Liver (tissue), 8 donors: ENCODE measurements at regions not wholly inside any gene's neighbourhood (a gene's known extent, or its start where the extent isn't known, plus 50 kb on each side); places are given as distances from the start of the nearest gene placed in this dataset.

Experiments used
- DNase-seq: peaks from one replicate; pipeline ENCODE4 v3.0.0-alpha.2; 2017; ENCODE audit warnings: low spot score
- H3K27ac ChIP-seq, 2 donors: one replicate each; pipeline ENCODE4 v1.7.0; 2013; ENCODE audit warnings: inconsistent platforms in 2 of 2, low read length in 2 of 2, control low read depth in 1 of 2, low read depth in 1 of 2, mild to moderate bottlenecking in 1 of 2
- H3K27me3 ChIP-seq, 4 donors: one replicate each; pipeline versions ENCODE4 v1.6.1 to v1.7.0; 2013; ENCODE audit warnings: low read length in 3 of 4, inconsistent platforms in 1 of 4, mild to moderate bottlenecking in 1 of 4, moderate library complexity in 1 of 4; ENCODE audit not compliant: control insufficient read depth in 4 of 4, insufficient read depth in 4 of 4
- H3K36me3 ChIP-seq, 4 donors: one replicate each; pipeline versions ENCODE4 v1.6.1 to v1.7.0; 2013; ENCODE audit warnings: low read length in 3 of 4, mild to moderate bottlenecking in 3 of 4, low read depth in 1 of 4, moderate library complexity in 1 of 4; ENCODE audit not compliant: control insufficient read depth in 4 of 4, insufficient read depth in 3 of 4
- H3K4me1 ChIP-seq, 4 donors: one replicate each; pipeline versions ENCODE4 v1.6.1 to v1.7.0; 2013; ENCODE audit warnings: low read length in 3 of 4, mild to moderate bottlenecking in 3 of 4, moderate library complexity in 1 of 4; ENCODE audit not compliant: control insufficient read depth in 4 of 4, insufficient read depth in 4 of 4
- H3K4me3 ChIP-seq, 3 donors: one replicate each; pipeline versions ENCODE4 v1.6.1 to v1.7.0; 2013; ENCODE audit warnings: low read length in 3 of 3, control low read depth in 1 of 3, low read depth in 1 of 3, mild to moderate bottlenecking in 1 of 3
- H3K9ac ChIP-seq, 2 donors: one replicate each; pipeline ENCODE4 v1.7.0; 2013; ENCODE audit warnings: low read length in 2 of 2, mild to moderate bottlenecking in 2 of 2, moderate library complexity in 2 of 2, control low read depth in 1 of 2, low read depth in 1 of 2
- H3K9me3 ChIP-seq, 4 donors: one replicate each; pipeline versions ENCODE4 v1.6.1 to v1.7.0; 2013; ENCODE audit warnings: low read length in 3 of 4; ENCODE audit not compliant: control insufficient read depth in 4 of 4
- ATF3 ChIP-seq: IDR thresholded peaks from 2 replicates; pipeline ENCODE4 v1.6.1; 2016; ENCODE audit warnings: antibody characterized with exemption
- CTCF ChIP-seq: fragments of 150-350 bp; IDR thresholded peaks from 2 replicates; pipeline ENCODE4 v1.5.1; 2017; ENCODE audit warnings: improper control_type of control experiment, low read depth, low read length; ENCODE audit not compliant: missing input control
- FOXA2 ChIP-seq: IDR thresholded peaks from 2 replicates; pipeline ENCODE4 v1.6.1; 2016; ENCODE audit warnings: antibody characterized with exemption
- GABPA ChIP-seq, 2 donors: IDR thresholded peaks in 1 of 2; conservative IDR thresholded peaks in 1 of 2; 2 replicates each; pipeline ENCODE4 v1.6.1; 2016; ENCODE audit warnings: antibody characterized with exemption in 2 of 2, mild to moderate bottlenecking in 1 of 2, moderate library complexity in 1 of 2
- HNF4A ChIP-seq, 2 donors: conservative IDR thresholded peaks; 2 replicates each; pipeline ENCODE4 v1.6.1; 2016; ENCODE audit warnings: antibody characterized with exemption in 2 of 2, mild to moderate bottlenecking in 2 of 2
- HNF4G ChIP-seq: IDR thresholded peaks from 2 replicates; pipeline ENCODE4 v1.6.1; 2016; ENCODE audit warnings: antibody characterized with exemption
- JUND ChIP-seq, 2 donors: IDR thresholded peaks; 2 replicates each; pipeline ENCODE4 v1.6.1; 2016; ENCODE audit warnings: antibody characterized with exemption in 2 of 2
- NR2F2 ChIP-seq: IDR thresholded peaks from 2 replicates; pipeline ENCODE4 v1.6.1; 2016; ENCODE audit warnings: antibody characterized with exemption
- RAD21 ChIP-seq, 2 donors: IDR thresholded peaks; 2 replicates each; pipeline ENCODE4 v1.6.1; 2016; ENCODE audit warnings: antibody characterized with exemption in 2 of 2, mild to moderate bottlenecking in 2 of 2
- RXRA ChIP-seq, 2 donors: IDR thresholded peaks; 2 replicates each; pipeline ENCODE4 v1.6.1; 2017 to 2018; ENCODE audit warnings: antibody characterized with exemption in 2 of 2, mild to moderate bottlenecking in 1 of 2
- TAF1 ChIP-seq: conservative IDR thresholded peaks from 2 replicates; pipeline ENCODE4 v1.6.1; 2016; ENCODE audit warnings: antibody characterized with exemption, mild to moderate bottlenecking
- WGBS: extraction: QIAGEN DNeasy Blood & Tissue Kit; methylation state at CpG from one replicate; pipeline ENCODE4 v1.1.7; 2013; 5-methylcytosine and 5-hydroxymethylcytosine counted together
- TF ChIP-seq, protein P1 (sequence below): IDR thresholded peaks from 2 replicates; pipeline ENCODE4 v1.6.1; 2016; ENCODE audit warnings: antibody characterized with exemption
- TF ChIP-seq, protein P2 (sequence below): IDR thresholded peaks from 2 replicates; pipeline ENCODE4 v1.6.1; 2016; ENCODE audit warnings: antibody characterized with exemption, mild to moderate bottlenecking
- TF ChIP-seq, protein P3 (sequence below): IDR thresholded peaks from 2 replicates; pipeline ENCODE4 v1.6.1; 2016; ENCODE audit warnings: antibody characterized with exemption
- donor health status: healthy.
- donor health status: healthy.
- donor health status: healthy.
- donor health status: healthy.
- donor health status: healthy.

GRCh38 chr13:105193026-105193425, 1342.4 kb downstream of the EFNB2 start:
- WGBS = 92% methylated on average over 5 of the region's 5 CpGs
- H3K27ac ChIP-seq = no peak overlapping the region
- H3K4me1 ChIP-seq = no peaks in the 10 kb centered on the region
- H3K9ac ChIP-seq = no peak overlapping the region
- H3K9me3 ChIP-seq = no peaks in the 10 kb centered on the region
- DNase-seq = no peak
- peaks cover 0 to 4% (median 0%) of the 10 kb centered on the region in 4 donors for H3K27me3 ChIP-seq
- TF ChIP-seq JUND (IDR thresholded peaks at IDR 0.05) (no peak), RXRA (IDR thresholded peaks at IDR 0.05) (no peak), ATF3 (no peak), FOXA2 (no peak), GABPA (IDR thresholded peaks at IDR 0.05 in 1 of 2, conservative IDR thresholded peaks at IDR 0.05 in 1 of 2) (no peak), RAD21 (IDR thresholded peaks at IDR 0.05) (no peak), TAF1 (no peak), HNF4A (conservative IDR thresholded peaks at IDR 0.05) (no peak), NR2F2 (no peak), CTCF (no peak)
- TF ChIP-seq, protein P1, sequence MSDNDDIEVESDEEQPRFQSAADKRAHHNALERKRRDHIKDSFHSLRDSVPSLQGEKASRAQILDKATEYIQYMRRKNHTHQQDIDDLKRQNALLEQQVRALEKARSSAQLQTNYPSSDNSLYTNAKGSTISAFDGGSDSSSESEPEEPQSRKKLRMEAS = no peak
- TF ChIP-seq, protein P2, sequence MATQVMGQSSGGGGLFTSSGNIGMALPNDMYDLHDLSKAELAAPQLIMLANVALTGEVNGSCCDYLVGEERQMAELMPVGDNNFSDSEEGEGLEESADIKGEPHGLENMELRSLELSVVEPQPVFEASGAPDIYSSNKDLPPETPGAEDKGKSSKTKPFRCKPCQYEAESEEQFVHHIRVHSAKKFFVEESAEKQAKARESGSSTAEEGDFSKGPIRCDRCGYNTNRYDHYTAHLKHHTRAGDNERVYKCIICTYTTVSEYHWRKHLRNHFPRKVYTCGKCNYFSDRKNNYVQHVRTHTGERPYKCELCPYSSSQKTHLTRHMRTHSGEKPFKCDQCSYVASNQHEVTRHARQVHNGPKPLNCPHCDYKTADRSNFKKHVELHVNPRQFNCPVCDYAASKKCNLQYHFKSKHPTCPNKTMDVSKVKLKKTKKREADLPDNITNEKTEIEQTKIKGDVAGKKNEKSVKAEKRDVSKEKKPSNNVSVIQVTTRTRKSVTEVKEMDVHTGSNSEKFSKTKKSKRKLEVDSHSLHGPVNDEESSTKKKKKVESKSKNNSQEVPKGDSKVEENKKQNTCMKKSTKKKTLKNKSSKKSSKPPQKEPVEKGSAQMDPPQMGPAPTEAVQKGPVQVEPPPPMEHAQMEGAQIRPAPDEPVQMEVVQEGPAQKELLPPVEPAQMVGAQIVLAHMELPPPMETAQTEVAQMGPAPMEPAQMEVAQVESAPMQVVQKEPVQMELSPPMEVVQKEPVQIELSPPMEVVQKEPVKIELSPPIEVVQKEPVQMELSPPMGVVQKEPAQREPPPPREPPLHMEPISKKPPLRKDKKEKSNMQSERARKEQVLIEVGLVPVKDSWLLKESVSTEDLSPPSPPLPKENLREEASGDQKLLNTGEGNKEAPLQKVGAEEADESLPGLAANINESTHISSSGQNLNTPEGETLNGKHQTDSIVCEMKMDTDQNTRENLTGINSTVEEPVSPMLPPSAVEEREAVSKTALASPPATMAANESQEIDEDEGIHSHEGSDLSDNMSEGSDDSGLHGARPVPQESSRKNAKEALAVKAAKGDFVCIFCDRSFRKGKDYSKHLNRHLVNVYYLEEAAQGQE = no peak
- TF ChIP-seq, protein P3, sequence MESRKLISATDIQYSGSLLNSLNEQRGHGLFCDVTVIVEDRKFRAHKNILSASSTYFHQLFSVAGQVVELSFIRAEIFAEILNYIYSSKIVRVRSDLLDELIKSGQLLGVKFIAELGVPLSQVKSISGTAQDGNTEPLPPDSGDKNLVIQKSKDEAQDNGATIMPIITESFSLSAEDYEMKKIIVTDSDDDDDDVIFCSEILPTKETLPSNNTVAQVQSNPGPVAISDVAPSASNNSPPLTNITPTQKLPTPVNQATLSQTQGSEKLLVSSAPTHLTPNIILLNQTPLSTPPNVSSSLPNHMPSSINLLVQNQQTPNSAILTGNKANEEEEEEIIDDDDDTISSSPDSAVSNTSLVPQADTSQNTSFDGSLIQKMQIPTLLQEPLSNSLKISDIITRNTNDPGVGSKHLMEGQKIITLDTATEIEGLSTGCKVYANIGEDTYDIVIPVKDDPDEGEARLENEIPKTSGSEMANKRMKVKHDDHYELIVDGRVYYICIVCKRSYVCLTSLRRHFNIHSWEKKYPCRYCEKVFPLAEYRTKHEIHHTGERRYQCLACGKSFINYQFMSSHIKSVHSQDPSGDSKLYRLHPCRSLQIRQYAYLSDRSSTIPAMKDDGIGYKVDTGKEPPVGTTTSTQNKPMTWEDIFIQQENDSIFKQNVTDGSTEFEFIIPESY = no peak
- H3K36me3 ChIP-seq = no peaks in the 10 kb centered on the region
- no peak overlapping the region for H3K4me3 ChIP-seq

DNA sequence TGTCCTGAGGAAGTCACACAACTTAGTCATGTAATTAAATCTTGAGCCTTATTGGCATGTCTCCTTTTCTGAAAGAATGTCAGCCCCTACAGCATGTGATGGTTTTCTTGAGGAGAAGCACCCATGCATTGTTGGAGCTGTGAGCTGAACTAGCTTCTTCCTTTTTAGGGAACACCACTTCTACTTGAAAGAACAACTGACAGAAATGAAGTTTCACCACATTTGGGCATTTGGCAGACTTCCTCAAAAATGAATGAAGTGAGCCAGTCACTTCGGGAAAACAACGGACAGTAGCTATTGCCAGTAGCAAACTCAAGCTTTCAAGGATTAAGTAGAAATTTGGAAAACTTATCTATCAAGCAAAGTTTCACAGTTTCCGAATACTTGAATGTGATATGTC, 1351.3 kb downstream of the EFNB2 start:
- H3K4me1 ChIP-seq = no peaks in the 10 kb centered on the region
- H3K36me3 ChIP-seq = no peaks in the 10 kb centered on the region
- no peak overlapping the region for H3K27ac ChIP-seq
- 80% methylated on average over 3 of the region's 3 CpGs for whole genome bisulfite sequencing
- peaks cover 0 to 2% (median 0%) of the 10 kb centered on the region in 4 donors for H3K27me3 ChIP-seq
- no peak for DNase-seq
- H3K9me3 ChIP-seq = no peaks in the 10 kb centered on the region
- H3K4me3 ChIP-seq = no peak overlapping the region
- H3K9ac ChIP-seq = no peak overlapping the region
- TF ChIP-seq HNF4G = no peak
